Trophoblast cell (in vitro differentiated cells and primary cell): ENCODE measurements at regions not wholly inside any gene's neighbourhood (a gene's known extent, or its start where the extent isn't known, plus 50 kb on each side); places are given as distances from the start of the nearest gene placed in this dataset.
A peak's percentile ranks its signal among the peaks of the same experiment; 100 is the strongest.
"Not testable (repeated sequence)": the region's sequence is repeated elsewhere in the genome, so short reads cannot be mapped to it uniquely, and the experiment has no call there.

ENCODE experiments used
- DNase-seq, 2 donors: peaks; one replicate each; pipeline ENCODE4 v3.0.0-alpha.2; 2016
- H2AFZ ChIP-seq: 2 replicates; pipeline ENCODE4 v1.6.1; 2013; ENCODE audit warnings: low read length, moderate library complexity, mild to moderate bottlenecking; ENCODE audit not compliant: insufficient read depth, poor library complexity
- H2AK5ac ChIP-seq: 2 replicates; pipeline ENCODE4 v1.6.1; 2013; ENCODE audit warnings: mild to moderate bottlenecking, low read length
- H2BK120ac ChIP-seq: 2 replicates; pipeline ENCODE4 v1.6.1; 2013; ENCODE audit warnings: low read length, mild to moderate bottlenecking, moderate library complexity; ENCODE audit not compliant: insufficient read depth, poor library complexity
- H2BK12ac ChIP-seq: 2 replicates; pipeline ENCODE4 v1.6.1; 2013; ENCODE audit warnings: mild to moderate bottlenecking, low read length, moderate library complexity
- H2BK5ac ChIP-seq: 2 replicates; pipeline ENCODE4 v1.6.1; 2013; ENCODE audit warnings: low read length, low read depth, moderate library complexity, mild to moderate bottlenecking; ENCODE audit not compliant: poor library complexity
- H3K14ac ChIP-seq: 2 replicates; pipeline ENCODE4 v1.6.1; 2013; ENCODE audit warnings: mild to moderate bottlenecking, low read length
- H3K18ac ChIP-seq: 2 replicates; pipeline ENCODE4 v1.6.1; 2013; ENCODE audit warnings: mild to moderate bottlenecking, low read length
- H3K23ac ChIP-seq: 2 replicates; pipeline ENCODE4 v1.6.1; 2013; ENCODE audit warnings: low read length
- H3K27ac ChIP-seq: 2 replicates; pipeline ENCODE4 v1.5.1; 2013; ENCODE audit warnings: low read depth, mild to moderate bottlenecking, inconsistent platforms, low read length, moderate library complexity
- H3K27me3 ChIP-seq: 2 replicates; pipeline ENCODE4 v1.6.1; 2013; ENCODE audit warnings: inconsistent platforms, mild to moderate bottlenecking, low read length, moderate library complexity; ENCODE audit not compliant: insufficient read depth
- H3K36me3 ChIP-seq, 2 experiments: 1 replicate in 1 of 2; 2 replicates in 1 of 2; pipeline ENCODE4 v1.6.1; 2013; ENCODE audit warnings: low read length in 2 of 2, mild to moderate bottlenecking in 2 of 2, moderate library complexity in 1 of 2; ENCODE audit not compliant: insufficient read depth in 2 of 2, control insufficient read depth in 1 of 2
- H3K4ac ChIP-seq: 2 replicates; pipeline ENCODE4 v1.6.1; 2013; ENCODE audit warnings: low read depth, mild to moderate bottlenecking, low read length, moderate library complexity
- H3K4me1 ChIP-seq, 2 experiments: 1 replicate in 1 of 2; 2 replicates in 1 of 2; pipeline ENCODE4 v1.6.1; 2013; ENCODE audit warnings: low read length in 2 of 2, mild to moderate bottlenecking in 2 of 2, moderate library complexity in 1 of 2; ENCODE audit not compliant: insufficient read depth in 2 of 2, control insufficient read depth in 1 of 2
- H3K4me2 ChIP-seq: 2 replicates; pipeline ENCODE4 v1.6.1; 2013; ENCODE audit warnings: inconsistent platforms, mild to moderate bottlenecking, low read length, moderate library complexity
- H3K4me3 ChIP-seq: 2 replicates; pipeline ENCODE4 v1.5.1; 2013; ENCODE audit warnings: mild to moderate bottlenecking, low read depth, low read length, inconsistent platforms
- H3K79me1 ChIP-seq: one replicate; pipeline ENCODE4 v1.6.1; 2013; ENCODE audit warnings: low read length
- H3K79me2 ChIP-seq: 2 replicates; pipeline ENCODE4 v1.6.1; 2013; ENCODE audit warnings: low read length, mild to moderate bottlenecking; ENCODE audit not compliant: control insufficient read depth, insufficient read depth, poor library complexity
- H3K9ac ChIP-seq: 2 replicates; pipeline ENCODE4 v1.6.1; 2013; ENCODE audit warnings: mild to moderate bottlenecking, low read length
- H3K9me3 ChIP-seq: 2 replicates; pipeline ENCODE4 v1.6.1; 2013; ENCODE audit warnings: low read depth, mild to moderate bottlenecking, control low read depth, inconsistent platforms, low read length; ENCODE audit not compliant: insufficient read depth
- H4K12ac ChIP-seq: 2 replicates; pipeline ENCODE4 v1.6.1; 2013; ENCODE audit warnings: low read depth, mild to moderate bottlenecking, low read length, moderate library complexity
- H4K8ac ChIP-seq: 2 replicates; pipeline ENCODE4 v1.6.1; 2013; ENCODE audit warnings: low read depth, mild to moderate bottlenecking, low read length, moderate library complexity
- H4K91ac ChIP-seq: one replicate; pipeline ENCODE4 v1.6.1; 2013; ENCODE audit warnings: low read depth, mild to moderate bottlenecking, low read length, moderate library complexity
- WGBS: extraction: QIAGEN DNeasy Blood & Tissue Kit; methylation state at CpG from one replicate; pipeline ENCODE4 v1.1.7; 2013; ENCODE audit warnings: missing lambda C conversion rate; ENCODE audit not compliant: insufficient read length, insufficient coverage; ENCODE audit errors: extremely low coverage; 5-methylcytosine and 5-hydroxymethylcytosine counted together

- H3K23ac ChIP-seq = no peak overlapping the region
These were observed 81.2 kb upstream of the DNAH5 start for GRCh38 chr5:14025569-14026286.

GRCh38 chr5:14022971-14023370, 78.5 kb upstream of the DNAH5 start:
- Histone ChIP-seq H3K4me3 (no peak overlapping the region), H3K79me2 (no peaks in the 10 kb centered on the region), H3K27me3 (no peaks in the 10 kb centered on the region), H2BK5ac (no peak overlapping the region), H3K4me2 (no peak overlapping the region), H4K8ac (no peak overlapping the region), H3K4me1 (no peaks in the 10 kb centered on the region), H2AK5ac (no peak overlapping the region), H4K91ac (no peak overlapping the region), H3K9me3 (peaks cover under 1% of the 10 kb centered on the region), H3K18ac (no peak overlapping the region), H4K12ac (no peak overlapping the region), H3K14ac (no peak overlapping the region), H2AFZ (no peak overlapping the region), H3K23ac (no peak overlapping the region), H2BK12ac (no peak overlapping the region), H3K27ac (no peak overlapping the region), H3K79me1 (no peaks in the 10 kb centered on the region), H3K4ac (no peak overlapping the region), H2BK120ac (no peak overlapping the region), H3K9ac (no peak overlapping the region), H3K36me3 (no peaks in the 10 kb centered on the region)
- DNase-seq = no peak
- WGBS = no CpG with 5 or more reads among the region's 3 CpGs

More at GRCh38 chr5:14025569-14026286, 81.2 kb upstream of the DNAH5 start:
- H2AK5ac ChIP-seq = no peak overlapping the region
- H3K4me1 ChIP-seq = peaks cover 0 to 2% of the 10 kb centered on the region in 2 experiments
- no peaks in the 10 kb centered on the region for H3K36me3 ChIP-seq
- peak in 1 of 2 donors; percentile 37 for DNase-seq
- no peaks in the 10 kb centered on the region for H3K79me2 ChIP-seq
- no peak overlapping the region for H3K4me2 ChIP-seq
- no peak overlapping the region for H2AFZ ChIP-seq
- no peaks in the 10 kb centered on the region for H3K79me1 ChIP-seq
- no peak overlapping the region for H3K4me3 ChIP-seq
- no peak overlapping the region for H3K18ac ChIP-seq
- no peak overlapping the region for H4K8ac ChIP-seq
- no peak overlapping the region for H3K27ac ChIP-seq
- no peak overlapping the region for H3K14ac ChIP-seq
- H2BK120ac ChIP-seq = no peak overlapping the region
- H2BK5ac ChIP-seq = no peak overlapping the region
- H2BK12ac ChIP-seq = no peak overlapping the region
- no peak overlapping the region for H3K4ac ChIP-seq
- no peak overlapping the region for H4K91ac ChIP-seq
- no peaks in the 10 kb centered on the region for H3K9me3 ChIP-seq
- WGBS = no CpG with 5 or more reads among the region's 4 CpGs
- H3K9ac ChIP-seq = no peak overlapping the region
- no peak overlapping the region for H4K12ac ChIP-seq
- H3K27me3 ChIP-seq = no peaks in the 10 kb centered on the region

GRCh38 chr5:14020944-14021343, 76.5 kb upstream of the DNAH5 start:
- not testable (repeated sequence) for H3K27ac ChIP-seq, H2BK12ac ChIP-seq, H3K79me1 ChIP-seq, H3K9ac ChIP-seq, H3K9me3 ChIP-seq, H4K91ac ChIP-seq, H2AFZ ChIP-seq, H3K18ac ChIP-seq, H3K4ac ChIP-seq, H3K14ac ChIP-seq, H2BK120ac ChIP-seq, H2BK5ac ChIP-seq, DNase-seq, H3K27me3 ChIP-seq, H3K4me2 ChIP-seq, H3K23ac ChIP-seq, H4K12ac ChIP-seq, H2AK5ac ChIP-seq, H3K79me2 ChIP-seq, H3K4me1 ChIP-seq, H3K4me3 ChIP-seq, H3K36me3 ChIP-seq, H4K8ac ChIP-seq
- no CpG with 5 or more reads among the region's 4 CpGs for WGBS

GRCh38 chr5:14019768-14020290, 75.3 kb upstream of the DNAH5 start:
- H2AFZ ChIP-seq = no peak overlapping the region
- no peak overlapping the region for H4K91ac ChIP-seq
- no CpG with 5 or more reads among the region's 1 CpG for WGBS
- no peak overlapping the region for H3K4ac ChIP-seq
- DNase-seq = no peak
- H3K4me2 ChIP-seq = no peak overlapping the region
- H3K23ac ChIP-seq = no peak overlapping the region
- H3K4me3 ChIP-seq = no peak overlapping the region
- H4K12ac ChIP-seq = no peak overlapping the region
- H2BK5ac ChIP-seq = no peak overlapping the region
- H3K27me3 ChIP-seq = no peaks in the 10 kb centered on the region
- H2BK120ac ChIP-seq = no peak overlapping the region
- H3K27ac ChIP-seq = no peak overlapping the region
- H3K9ac ChIP-seq = no peak overlapping the region
- H3K4me1 ChIP-seq = no peaks in the 10 kb centered on the region
- H4K8ac ChIP-seq = no peak overlapping the region
- H3K79me2 ChIP-seq = no peaks in the 10 kb centered on the region
- no peak overlapping the region for H3K14ac ChIP-seq
- no peak overlapping the region for H2AK5ac ChIP-seq
- peaks cover 2% of the 10 kb centered on the region for H3K9me3 ChIP-seq
- H3K18ac ChIP-seq = no peak overlapping the region
- no peak overlapping the region for H2BK12ac ChIP-seq
- H3K79me1 ChIP-seq = no peaks in the 10 kb centered on the region
- no peaks in the 10 kb centered on the region for H3K36me3 ChIP-seq
